H9 (cell line): ENCODE measurements at regions not wholly inside any gene's neighbourhood (a gene's known extent, or its start where the extent isn't known, plus 50 kb on each side); places are given as distances from the start of the nearest gene placed in this dataset.

ENCODE experiments used
- DNase-seq: peaks from one replicate; pipeline ENCODE4 v3.0.0-alpha.2; 2017
- H2AFZ ChIP-seq: one replicate; pipeline ENCODE4 v1.6.1; 2013; ENCODE audit warnings: mild to moderate bottlenecking, low read length, control low read depth, moderate library complexity
- H2AK5ac ChIP-seq: 2 replicates; pipeline ENCODE4 v1.6.1; 2013; ENCODE audit warnings: low read length, control low read depth, mixed read lengths; ENCODE audit not compliant: insufficient read length
- H2BK120ac ChIP-seq: one replicate; pipeline ENCODE4 v1.6.1; 2013; ENCODE audit warnings: low read depth, mild to moderate bottlenecking, low read length, control low read depth, inconsistent platforms; ENCODE audit not compliant: poor library complexity, severe bottlenecking
- H2BK12ac ChIP-seq: 2 replicates; pipeline ENCODE4 v1.6.1; 2013; ENCODE audit warnings: low read length, control low read depth, mixed read lengths, low read depth; ENCODE audit not compliant: insufficient read length
- H2BK15ac ChIP-seq: 2 replicates; pipeline ENCODE4 v1.6.1; 2013; ENCODE audit warnings: low read depth, low read length, control low read depth
- H2BK20ac ChIP-seq: one replicate; pipeline ENCODE4 v1.6.1; 2013; ENCODE audit warnings: low read depth, mild to moderate bottlenecking, low read length, control low read depth, inconsistent platforms; ENCODE audit not compliant: poor library complexity, severe bottlenecking
- H2BK5ac ChIP-seq: 2 replicates; pipeline ENCODE4 v1.6.1; 2013; ENCODE audit warnings: low read length, control low read depth, mixed read lengths; ENCODE audit not compliant: insufficient read length
- H3K14ac ChIP-seq: 2 replicates; pipeline ENCODE4 v1.6.1; 2013; ENCODE audit warnings: low read length, control low read depth; ENCODE audit not compliant: insufficient read depth
- H3K18ac ChIP-seq: 2 replicates; pipeline ENCODE4 v1.6.1; 2013; ENCODE audit warnings: low read depth, mild to moderate bottlenecking, mixed read lengths, low read length, control low read depth; ENCODE audit not compliant: insufficient read length
- H3K23ac ChIP-seq: 2 replicates; pipeline ENCODE4 v1.6.1; 2013; ENCODE audit warnings: low read length, control low read depth, mixed read lengths, low read depth; ENCODE audit not compliant: insufficient read length
- H3K23me2 ChIP-seq: 2 replicates; pipeline ENCODE4 v1.6.1; 2013; ENCODE audit warnings: low read depth, mild to moderate bottlenecking, mixed read lengths, low read length, control low read depth; ENCODE audit not compliant: insufficient read length, poor library complexity, severe bottlenecking
- H3K27ac ChIP-seq: 2 replicates; pipeline ENCODE4 v1.5.1; 2013; ENCODE audit warnings: low read length, control low read depth, mixed read lengths, low read depth; ENCODE audit not compliant: insufficient read length
- H3K27me3 ChIP-seq: 2 replicates; pipeline ENCODE4 v1.6.1; 2013; ENCODE audit warnings: low read length, control low read depth, inconsistent platforms; ENCODE audit not compliant: insufficient read depth
- H3K4ac ChIP-seq: 2 replicates; pipeline ENCODE4 v1.6.1; 2013; ENCODE audit warnings: low read depth, mild to moderate bottlenecking, control low read depth, inconsistent platforms, low read length, moderate library complexity
- H3K4me1 ChIP-seq: 2 replicates; pipeline ENCODE4 v1.6.1; 2013; ENCODE audit warnings: low read length, control low read depth, inconsistent platforms; ENCODE audit not compliant: insufficient read depth
- H3K4me2 ChIP-seq: 2 replicates; pipeline ENCODE4 v1.6.1; 2013; ENCODE audit warnings: low read length, control low read depth, mixed read lengths; ENCODE audit not compliant: insufficient read length, insufficient read depth
- H3K56ac ChIP-seq: 2 replicates; pipeline ENCODE4 v1.6.1; 2013; ENCODE audit warnings: low read depth, mild to moderate bottlenecking, mixed read lengths, low read length, control low read depth; ENCODE audit not compliant: insufficient read length
- H3K79me1 ChIP-seq: 2 replicates; pipeline ENCODE4 v1.6.1; 2013; ENCODE audit warnings: low read depth, mild to moderate bottlenecking, moderate library complexity, low read length, control low read depth, inconsistent platforms; ENCODE audit not compliant: insufficient read depth, poor library complexity, severe bottlenecking
- H3K79me2 ChIP-seq: 2 replicates; pipeline ENCODE4 v1.6.1; 2013; ENCODE audit warnings: low read length, control low read depth, inconsistent platforms; ENCODE audit not compliant: insufficient read depth
- H3K9ac ChIP-seq: 2 replicates; pipeline ENCODE4 v1.6.1; 2013; ENCODE audit warnings: low read length, control low read depth, mixed read lengths; ENCODE audit not compliant: insufficient read length; ENCODE audit errors: extremely low read depth
- H3K9me3 ChIP-seq: one replicate; pipeline ENCODE4 v1.6.1; 2013; ENCODE audit warnings: low read depth, low read length, inconsistent platforms; ENCODE audit not compliant: control insufficient read depth
- H3T11ph ChIP-seq: one replicate; pipeline ENCODE4 v1.6.1; 2013; ENCODE audit warnings: mild to moderate bottlenecking, low read length, control low read depth, inconsistent platforms
- H4K20me1 ChIP-seq: one replicate; pipeline ENCODE4 v1.6.1; 2013; ENCODE audit not compliant: control insufficient read depth, insufficient read length, insufficient read depth
- H4K5ac ChIP-seq: 2 replicates; pipeline ENCODE4 v1.6.1; 2013; ENCODE audit warnings: low read depth, mild to moderate bottlenecking, mixed read lengths, low read length, control low read depth; ENCODE audit not compliant: insufficient read length
- H4K8ac ChIP-seq: replicated peaks from 2 replicates; pipeline ENCODE4 v1.6.1; 2013; ENCODE audit warnings: low read length, control low read depth, mixed read lengths, low read depth; ENCODE audit not compliant: insufficient read length
- H4K91ac ChIP-seq: 2 replicates; pipeline ENCODE4 v1.6.1; 2013; ENCODE audit warnings: low read depth, mild to moderate bottlenecking, moderate library complexity, mixed read lengths, low read length, control low read depth; ENCODE audit not compliant: insufficient read length
- H3K27ac Mint-ChIP-seq, 3 experiments: 2 replicates in 2 of 3; 3 replicates in 1 of 3; pipeline ENCODE4 v1.8.0; 2020 to 2021; ENCODE audit warnings: mixed read lengths in 3 of 3, mild to moderate bottlenecking in 1 of 3, moderate library complexity in 1 of 3
- H3K27me3 Mint-ChIP-seq: 2 replicates; pipeline ENCODE4 v1.8.0; 2021; ENCODE audit warnings: low read depth, mild to moderate bottlenecking, moderate library complexity, mixed read lengths
- H3K36me3 Mint-ChIP-seq, 3 experiments: 2 replicates in 2 of 3; 3 replicates in 1 of 3; pipeline ENCODE4 v1.8.0; 2020 to 2021; ENCODE audit warnings: low read depth in 3 of 3, mixed read lengths in 3 of 3; ENCODE audit not compliant: insufficient read depth in 1 of 3
- H3K4me1 Mint-ChIP-seq, 2 experiments: 2 replicates each; pipeline ENCODE4 v1.8.0; 2020; ENCODE audit warnings: mixed read lengths in 2 of 2
- H3K4me3 Mint-ChIP-seq, 2 experiments: 2 replicates in 1 of 2; 3 replicates in 1 of 2; pipeline ENCODE4 v1.8.0; 2020 to 2021; ENCODE audit warnings: mild to moderate bottlenecking in 2 of 2, mixed read lengths in 2 of 2, moderate library complexity in 1 of 2
- H3K9me3 Mint-ChIP-seq, 2 experiments: 2 replicates in 1 of 2; 3 replicates in 1 of 2; pipeline ENCODE4 v1.8.0; 2020; ENCODE audit warnings: mild to moderate bottlenecking in 2 of 2, mixed read lengths in 2 of 2, moderate library complexity in 1 of 2
- WGBS: extraction: QIAGEN DNeasy Blood & Tissue Kit; methylation state at CpG from one replicate; pipeline ENCODE4 v1.1.7; 2013; ENCODE audit warnings: missing lambda C conversion rate, low lambda C conversion rate, mixed read lengths; ENCODE audit not compliant: insufficient read length; ENCODE audit errors: extremely low coverage; 5-methylcytosine and 5-hydroxymethylcytosine counted together
- TF ChIP-seq, protein P1 (sequence below): fragments of 200-600 bp; sonication (generic); conservative IDR thresholded peaks from 3 replicates; pipeline ENCODE4 v1.8.0; 2021; ENCODE audit warnings: antibody characterized with exemption, mild to moderate bottlenecking

DNA sequence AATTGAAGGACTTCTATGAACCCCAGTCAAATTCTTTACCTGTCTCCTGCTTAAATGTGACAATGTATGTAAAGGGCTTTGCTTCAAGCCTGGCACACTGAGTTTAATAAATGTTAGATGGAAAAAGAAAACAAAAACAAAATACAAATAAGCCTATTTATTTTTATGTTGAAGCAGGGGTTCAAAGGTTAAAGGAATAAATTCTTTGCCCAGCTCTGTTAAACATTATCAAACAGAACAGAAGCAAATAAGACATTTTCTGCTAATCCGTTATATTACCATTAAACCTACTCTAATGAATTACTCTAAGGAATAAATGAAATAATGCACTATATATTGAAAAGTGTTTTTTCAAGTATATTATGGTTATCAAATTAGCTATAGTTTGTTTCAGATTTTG lies 182.5 kb upstream of the CEP162 start:
- Histone ChIP-seq H2AFZ (no peak overlapping the region), H3K27me3 (no peaks in the 10 kb centered on the region), H3K79me2 (no peaks in the 10 kb centered on the region), H2AK5ac (no peak overlapping the region), H2BK120ac (no peak overlapping the region), H3K14ac (no peak overlapping the region), H3K56ac (no peak overlapping the region), H3K23me2 (no peaks in the 10 kb centered on the region), H4K20me1 (no peaks in the 10 kb centered on the region), H4K5ac (no peak overlapping the region), H3K9me3 (no peaks in the 10 kb centered on the region), H2BK12ac (no peak overlapping the region), H2BK20ac (no peak overlapping the region), H2BK5ac (no peak overlapping the region), H2BK15ac (no peak overlapping the region), H3K23ac (no peak overlapping the region), H4K91ac (no peak overlapping the region), H3K4me2 (no peak overlapping the region), H3K9ac (no peak overlapping the region), H3T11ph (no peak overlapping the region), H3K18ac (no peak overlapping the region), H3K79me1 (no peaks in the 10 kb centered on the region), H3K4me1 (no peaks in the 10 kb centered on the region), H3K4ac (no peak overlapping the region), H4K8ac (no peak overlapping the region), H3K27ac (no peak overlapping the region)
- no CpG with 5 or more reads among the region's 1 CpG for WGBS
- no peaks in the 10 kb centered on the region for H3K36me3 Mint-ChIP-seq
- no peaks in the 10 kb centered on the region for H3K4me1 Mint-ChIP-seq
- no peak overlapping the region for H3K4me3 Mint-ChIP-seq
- no peaks in the 10 kb centered on the region for H3K9me3 Mint-ChIP-seq
- peaks cover 2% of the 10 kb centered on the region; the same call in 1 of the 2 replicates for H3K27me3 Mint-ChIP-seq
- no peak overlapping the region for H3K27ac Mint-ChIP-seq
- DNase-seq, result no peak
- TF ChIP-seq, protein P1, sequence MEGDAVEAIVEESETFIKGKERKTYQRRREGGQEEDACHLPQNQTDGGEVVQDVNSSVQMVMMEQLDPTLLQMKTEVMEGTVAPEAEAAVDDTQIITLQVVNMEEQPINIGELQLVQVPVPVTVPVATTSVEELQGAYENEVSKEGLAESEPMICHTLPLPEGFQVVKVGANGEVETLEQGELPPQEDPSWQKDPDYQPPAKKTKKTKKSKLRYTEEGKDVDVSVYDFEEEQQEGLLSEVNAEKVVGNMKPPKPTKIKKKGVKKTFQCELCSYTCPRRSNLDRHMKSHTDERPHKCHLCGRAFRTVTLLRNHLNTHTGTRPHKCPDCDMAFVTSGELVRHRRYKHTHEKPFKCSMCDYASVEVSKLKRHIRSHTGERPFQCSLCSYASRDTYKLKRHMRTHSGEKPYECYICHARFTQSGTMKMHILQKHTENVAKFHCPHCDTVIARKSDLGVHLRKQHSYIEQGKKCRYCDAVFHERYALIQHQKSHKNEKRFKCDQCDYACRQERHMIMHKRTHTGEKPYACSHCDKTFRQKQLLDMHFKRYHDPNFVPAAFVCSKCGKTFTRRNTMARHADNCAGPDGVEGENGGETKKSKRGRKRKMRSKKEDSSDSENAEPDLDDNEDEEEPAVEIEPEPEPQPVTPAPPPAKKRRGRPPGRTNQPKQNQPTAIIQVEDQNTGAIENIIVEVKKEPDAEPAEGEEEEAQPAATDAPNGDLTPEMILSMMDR, result no peak
